Activated CD4-positive, alpha-beta T cell treated with anti-CD3 and anti-CD28 coated beads, Interleukin-2, amount 50 U/mL, for 1 hour (primary cell): ENCODE measurements at regions not wholly inside any gene's neighbourhood (a gene's known extent, or its start where the extent isn't known, plus 50 kb on each side); places are given as distances from the start of the nearest gene placed in this dataset.

Source experiments
- DNase-seq: peaks from one replicate; pipeline ENCODE4 v3.0.0-alpha.2; 2020

- DNase-seq = no peak
Observed at GRCh38 chr7:106165337-106165736, 53.2 kb upstream of the SYPL1 start.

- DNase-seq = no peak
Observed at GRCh38 chr7:106163257-106163656, 51.1 kb upstream of the SYPL1 start.
